ENCODE measurements at regions not wholly inside any gene's neighbourhood (a gene's known extent, or its start where the extent isn't known, plus 50 kb on each side); places are given as distances from the start of the nearest gene placed in this dataset.

DNA sequence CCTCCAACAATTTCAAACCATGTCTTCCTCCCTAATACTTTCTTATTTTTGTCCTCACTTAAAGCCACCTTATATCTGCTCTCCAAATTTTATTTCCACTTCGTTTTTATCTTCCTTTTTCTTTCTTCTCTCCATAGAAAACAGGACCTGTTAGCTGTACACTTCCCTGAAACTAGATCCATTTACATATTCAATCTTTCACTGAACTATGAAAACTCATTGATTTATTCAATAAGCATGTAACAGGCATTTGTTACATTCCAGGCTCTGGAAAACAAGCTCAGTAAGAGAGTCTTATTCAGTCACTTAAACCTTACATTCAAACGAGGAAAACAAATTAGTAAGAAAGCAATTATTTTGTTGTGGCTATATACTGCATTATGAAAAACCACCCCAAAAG, 1225.3 kb downstream of the SUCLG1 start:
- intact Hi-C loops (cut with micrococcal nuclease), result no loop called here
- H3K9me3 ChIP-seq (replicated peaks; ENCODE audit: control insufficient read depth, insufficient read depth, low read depth, low read length), result no peaks in the 10 kb centered on the region
- in situ Hi-C loops (cut with MboI), result no loop called here
- H3K27me3 ChIP-seq (ENCODE audit: control insufficient read depth in 2 of 2, insufficient read depth in 2 of 2, low read length in 2 of 2), result no peaks in the 10 kb centered on the region
- no peak for DNase-seq (ENCODE audit: extremely low read depth in 1 of 4, low spot score in 3 of 4)
- POLR2A ChIA-PET, result no interaction called here
- no peaks in the 10 kb centered on the region for H3K79me2 ChIP-seq (ENCODE audit: control insufficient read depth, insufficient read depth, low read length)
- no peaks in the 10 kb centered on the region for H3K36me3 ChIP-seq (ENCODE audit: control insufficient read depth, insufficient read depth, low read length)
- H4K20me1 ChIP-seq (replicated peaks; ENCODE audit: control insufficient read depth, insufficient read depth, low read length), result no peaks in the 10 kb centered on the region
- H3K4me2 ChIP-seq (ENCODE audit: insufficient read depth, low read length), result no peak overlapping the region
- CTCF ChIA-PET (ENCODE audit: low intra/inter-chr PET ratio), result no interaction called here
- no peak overlapping the region for H2AFZ ChIP-seq (ENCODE audit: low read depth, low read length)
- BruUV-seq (replicated peaks), result no TSS peak
- no peak overlapping the region for H3K27ac ChIP-seq (ENCODE audit: extremely low read depth, low read depth, low read length)
- no peak for FAIRE-seq
- WGBS (ENCODE audit: insufficient coverage, low coverage, missing lambda C conversion rate), result 0% methylated on average over 2 of the region's 2 CpGs
- no peak overlapping the region for H3K4me3 ChIP-seq
- no peak for ATAC-seq
- no peaks in the 10 kb centered on the region for H3K4me1 ChIP-seq (replicated peaks in 1 of 2; ENCODE audit: control insufficient read depth in 2 of 2, insufficient read depth in 2 of 2, low read length in 2 of 2)
- H3K9ac ChIP-seq (ENCODE audit: insufficient read depth in 1 of 2, low read depth in 2 of 2, low read length in 2 of 2), result no peak overlapping the region
- H3K9me1 ChIP-seq (ENCODE audit: control insufficient read depth, insufficient read depth, low read length), result no peaks in the 10 kb centered on the region
- TF ChIP-seq ZNF124 (CRISPR knock-in tag; IDR thresholded peaks at IDR 0.05) (no peak), MAZ (CRISPR knock-in tag; conservative IDR thresholded peaks at IDR 0.05 in 1 of 2, IDR thresholded peaks at IDR 0.05 in 1 of 2) (no peak), SIX5 (IDR thresholded peaks at IDR 0.05; ENCODE audit: borderline replicate concordance in 1 of 2, insufficient read depth in 1 of 2, low read depth in 1 of 2, low read length in 2 of 2) (no peak), HES1 (IDR thresholded peaks at IDR 0.05; ENCODE audit: low read depth) (no peak), NFIX (CRISPR knock-in tag; IDR thresholded peaks at IDR 0.05; ENCODE audit: low read depth) (no peak), TEAD2 (tag; IDR thresholded peaks at IDR 0.05) (no peak), MCM7 (IDR thresholded peaks at IDR 0.05) (no peak)

DNA sequence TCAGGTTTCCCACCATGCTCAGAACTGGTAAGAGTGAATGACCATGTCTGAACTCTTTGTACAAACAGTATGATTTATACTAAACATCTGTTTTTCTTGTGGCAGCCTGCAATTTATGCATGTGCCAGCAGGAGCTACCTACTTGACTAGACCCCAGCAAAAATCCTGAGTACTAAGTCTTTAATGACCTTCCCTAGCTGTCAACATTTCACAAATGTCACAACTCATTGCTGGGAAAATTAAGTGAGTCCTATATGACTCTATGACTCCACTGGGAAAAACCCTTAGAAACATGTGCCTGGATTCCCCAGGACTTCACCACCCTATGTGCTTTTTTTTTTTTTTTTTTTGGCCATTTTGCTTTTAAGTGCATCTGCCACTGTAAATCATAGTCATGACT, 1225.8 kb downstream of the SUCLG1 start:
- no peak for ATAC-seq
- TF ChIP-seq NFYB (IDR thresholded peaks at IDR 0.05; ENCODE audit: extremely low read depth, insufficient read length), result no peak
- TF ChIP-seq, protein P1, sequence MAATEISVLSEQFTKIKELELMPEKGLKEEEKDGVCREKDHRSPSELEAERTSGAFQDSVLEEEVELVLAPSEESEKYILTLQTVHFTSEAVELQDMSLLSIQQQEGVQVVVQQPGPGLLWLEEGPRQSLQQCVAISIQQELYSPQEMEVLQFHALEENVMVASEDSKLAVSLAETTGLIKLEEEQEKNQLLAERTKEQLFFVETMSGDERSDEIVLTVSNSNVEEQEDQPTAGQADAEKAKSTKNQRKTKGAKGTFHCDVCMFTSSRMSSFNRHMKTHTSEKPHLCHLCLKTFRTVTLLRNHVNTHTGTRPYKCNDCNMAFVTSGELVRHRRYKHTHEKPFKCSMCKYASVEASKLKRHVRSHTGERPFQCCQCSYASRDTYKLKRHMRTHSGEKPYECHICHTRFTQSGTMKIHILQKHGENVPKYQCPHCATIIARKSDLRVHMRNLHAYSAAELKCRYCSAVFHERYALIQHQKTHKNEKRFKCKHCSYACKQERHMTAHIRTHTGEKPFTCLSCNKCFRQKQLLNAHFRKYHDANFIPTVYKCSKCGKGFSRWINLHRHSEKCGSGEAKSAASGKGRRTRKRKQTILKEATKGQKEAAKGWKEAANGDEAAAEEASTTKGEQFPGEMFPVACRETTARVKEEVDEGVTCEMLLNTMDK (IDR thresholded peaks at IDR 0.05; ENCODE audit: borderline replicate concordance, insufficient read depth, low read depth, low read length, poor library complexity, severe bottlenecking), result no peak
- TF ChIP-seq BRD9 (IDR thresholded peaks at IDR 0.05; ENCODE audit: low read depth, partially characterized antibody), result no peak
- Histone ChIP-seq H3K79me2 (ENCODE audit: control insufficient read depth, insufficient read depth, low read length) (no peaks in the 10 kb centered on the region), H3K4me2 (ENCODE audit: insufficient read depth, low read length) (no peak overlapping the region), H4K20me1 (replicated peaks; ENCODE audit: control insufficient read depth, insufficient read depth, low read length) (no peaks in the 10 kb centered on the region), H3K4me3 (no peak overlapping the region), H3K9me1 (ENCODE audit: control insufficient read depth, insufficient read depth, low read length) (no peaks in the 10 kb centered on the region), H3K9ac (ENCODE audit: insufficient read depth in 1 of 2, low read depth in 2 of 2, low read length in 2 of 2) (no peak overlapping the region), H3K27ac (ENCODE audit: extremely low read depth, low read depth, low read length) (no peak overlapping the region), H3K4me1 (replicated peaks in 1 of 2; ENCODE audit: control insufficient read depth in 2 of 2, insufficient read depth in 2 of 2, low read length in 2 of 2) (no peaks in the 10 kb centered on the region), H3K27me3 (ENCODE audit: control insufficient read depth in 2 of 2, insufficient read depth in 2 of 2, low read length in 2 of 2) (no peaks in the 10 kb centered on the region), H3K9me3 (replicated peaks; ENCODE audit: control insufficient read depth, insufficient read depth, low read depth, low read length) (no peaks in the 10 kb centered on the region), H3K36me3 (ENCODE audit: control insufficient read depth, insufficient read depth, low read length) (no peaks in the 10 kb centered on the region), H2AFZ (ENCODE audit: low read depth, low read length) (no peak overlapping the region)
- DNase-seq (ENCODE audit: extremely low read depth in 1 of 4, low spot score in 3 of 4), result no peak
- no TSS peak for BruUV-seq (replicated peaks)
- CTCF ChIA-PET (ENCODE audit: low intra/inter-chr PET ratio), result no interaction called here
- in situ Hi-C loops (cut with MboI) (no loop called here), intact Hi-C loops (cut with micrococcal nuclease) (no loop called here)
- FAIRE-seq, result no peak
- POLR2A ChIA-PET, result no interaction called here
